ENCODE measurements at regions not wholly inside any gene's neighbourhood (a gene's known extent, or its start where the extent isn't known, plus 50 kb on each side); places are given as distances from the start of the nearest gene placed in this dataset.
A peak's percentile ranks its signal among the peaks of the same experiment; 100 is the strongest.

DNA sequence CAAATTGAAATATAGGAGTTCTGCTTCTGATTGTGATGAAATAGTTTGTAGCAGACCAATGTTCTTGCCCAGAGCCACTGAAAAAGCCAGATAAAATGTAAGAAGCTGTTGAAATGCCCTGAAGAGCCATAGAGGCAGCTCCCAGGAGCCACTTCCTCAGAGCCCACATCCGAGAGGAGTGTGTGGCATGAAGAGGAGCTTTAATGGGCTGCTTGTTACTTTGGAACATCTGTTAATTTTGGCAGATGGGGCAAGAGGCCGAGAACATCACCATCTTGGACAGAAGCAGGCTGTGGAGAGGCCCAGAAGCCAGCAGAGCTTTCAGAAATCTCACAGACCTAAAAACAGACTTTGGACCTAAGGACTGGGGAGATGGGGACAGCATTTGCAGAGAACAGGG lies 370.8 kb downstream of the GADD45G start:
- intact Hi-C loops (cut with DNase I): no loop called here
- H3K4me3 ChIP-seq: no peak overlapping the region
- no peaks in the 10 kb centered on the region for H3K4me1 ChIP-seq (replicated peaks)
- no peak for DNase-seq (ENCODE audit: low spot score)
- TF ChIP-seq POLR2A (IDR thresholded peaks at IDR 0.05) (no peak), CTCF (IDR thresholded peaks at IDR 0.05) (no peak), POLR2AphosphoS5 (IDR thresholded peaks at IDR 0.05) (no peak)
- 63% methylated on average over 2 of the region's 2 CpGs for WGBS
- H3K27ac ChIP-seq: no peak overlapping the region
- H3K27me3 ChIP-seq (replicated peaks; ENCODE audit: insufficient read depth): no peaks in the 10 kb centered on the region
- H3K9me3 ChIP-seq: no peaks in the 10 kb centered on the region
- H3K36me3 ChIP-seq: no peaks in the 10 kb centered on the region

- no peak for DNase-seq (ENCODE audit: low spot score)
These were observed 373.4 kb downstream of the GADD45G start for GRCh38 chr9:89978185-89978584.

DNA sequence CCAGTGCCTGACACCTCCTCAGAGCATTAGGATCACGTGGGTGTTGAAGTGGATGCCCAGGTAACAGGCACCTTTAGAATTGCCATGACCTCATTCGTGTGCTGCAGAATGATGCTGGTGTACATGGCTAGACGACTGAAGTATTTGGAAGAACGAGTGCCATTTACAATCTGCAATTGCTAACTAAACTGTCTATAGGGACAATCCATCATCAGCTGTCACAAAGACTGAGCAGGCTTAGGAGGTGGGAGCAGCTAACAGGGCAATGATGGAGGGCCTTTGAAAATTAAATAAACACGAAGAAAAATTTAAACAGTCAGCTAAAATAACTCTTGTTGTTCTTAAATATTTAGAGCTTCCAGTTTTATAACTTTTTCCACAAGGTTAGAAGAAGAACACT lies 375.8 kb downstream of the GADD45G start:
- intact Hi-C loops (cut with DNase I): no loop called here
- H3K27ac ChIP-seq: no peak overlapping the region
- DNase-seq (ENCODE audit: low spot score): no peak
- H3K9me3 ChIP-seq: no peaks in the 10 kb centered on the region
- no peaks in the 10 kb centered on the region for H3K27me3 ChIP-seq (replicated peaks; ENCODE audit: insufficient read depth)
- no peaks in the 10 kb centered on the region for H3K36me3 ChIP-seq
- 56% methylated on average over 5 of the region's 5 CpGs for WGBS
- H3K4me3 ChIP-seq: no peak overlapping the region
- no peaks in the 10 kb centered on the region for H3K4me1 ChIP-seq (replicated peaks)
- TF ChIP-seq POLR2A (IDR thresholded peaks at IDR 0.05) (no peak), CTCF (IDR thresholded peaks at IDR 0.05) (no peak), POLR2AphosphoS5 (IDR thresholded peaks at IDR 0.05) (no peak)

More at GRCh38 chr9:89978185-89978584, 373.4 kb downstream of the GADD45G start:
- TF ChIP-seq POLR2A (IDR thresholded peaks at IDR 0.05) (no peak), CTCF (IDR thresholded peaks at IDR 0.05) (peak in 3 of 4 experiments; percentile 23 to 52 (median 48))
- no peaks in the 10 kb centered on the region for H3K9me3 ChIP-seq
- no peak overlapping the region for H3K4me3 ChIP-seq
- WGBS: 12% methylated on average over 4 of the region's 4 CpGs
- no peaks in the 10 kb centered on the region for H3K4me1 ChIP-seq (replicated peaks)
- intact Hi-C loops (cut with DNase I): no loop called here
- no peaks in the 10 kb centered on the region for H3K36me3 ChIP-seq
- no peak overlapping the region for H3K27ac ChIP-seq
- no peaks in the 10 kb centered on the region for H3K27me3 ChIP-seq (replicated peaks; ENCODE audit: insufficient read depth)

GRCh38 chr9:89982016-89982415 lies 377.2 kb downstream of the GADD45G start:
- Histone ChIP-seq H3K9me3 (no peaks in the 10 kb centered on the region), H3K4me1 (replicated peaks) (no peaks in the 10 kb centered on the region), H3K36me3 (no peaks in the 10 kb centered on the region), H3K4me3 (no peak overlapping the region), H3K27ac (no peak overlapping the region), H3K27me3 (replicated peaks; ENCODE audit: insufficient read depth) (no peaks in the 10 kb centered on the region)
- DNase-seq (ENCODE audit: low spot score): no peak
- no peak for TF ChIP-seq CTCF (IDR thresholded peaks at IDR 0.05)
- no peak for TF ChIP-seq POLR2AphosphoS5 (IDR thresholded peaks at IDR 0.05)
- no peak for TF ChIP-seq POLR2A (IDR thresholded peaks at IDR 0.05)
- intact Hi-C loops (cut with DNase I): no loop called here
- 86% methylated on average over 3 of the region's 3 CpGs for WGBS

DNA sequence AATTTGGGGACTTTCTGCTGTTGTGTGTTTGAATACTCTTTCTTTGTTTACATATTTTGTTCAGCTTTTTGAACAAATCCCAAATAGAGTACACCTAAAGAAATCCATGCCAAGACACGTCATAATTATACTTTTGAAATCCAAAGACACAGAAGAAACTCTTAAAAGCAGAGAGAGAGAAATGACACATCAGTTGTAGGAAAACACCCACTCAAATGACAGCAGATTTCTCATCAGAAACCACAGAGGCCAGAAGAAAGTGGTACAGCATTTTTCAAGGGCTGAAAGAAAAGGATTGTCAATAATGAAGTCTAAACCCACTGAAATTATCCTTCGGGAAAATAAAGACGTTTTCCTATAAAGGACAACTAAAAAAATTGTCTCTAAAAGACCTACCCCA lies 378.6 kb downstream of the GADD45G start:
- 67% methylated on average over 3 of the region's 3 CpGs for WGBS
- no peak overlapping the region for H3K27ac ChIP-seq
- H3K9me3 ChIP-seq: no peaks in the 10 kb centered on the region
- DNase-seq (ENCODE audit: low spot score): no peak
- H3K4me3 ChIP-seq: no peak overlapping the region
- intact Hi-C loops (cut with DNase I): no loop called here
- H3K36me3 ChIP-seq: no peaks in the 10 kb centered on the region
- TF ChIP-seq CTCF (IDR thresholded peaks at IDR 0.05): no peak
- H3K27me3 ChIP-seq (replicated peaks; ENCODE audit: insufficient read depth): no peaks in the 10 kb centered on the region
- H3K4me1 ChIP-seq (replicated peaks): no peaks in the 10 kb centered on the region
